Trophoblast cell (in vitro differentiated cells and primary cell): ENCODE measurements at regions not wholly inside any gene's neighbourhood (a gene's known extent, or its start where the extent isn't known, plus 50 kb on each side); places are given as distances from the start of the nearest gene placed in this dataset.

Experiments used
- DNase-seq, 2 donors: peaks; one replicate each; pipeline ENCODE4 v3.0.0-alpha.2; 2016
- H2AFZ ChIP-seq: 2 replicates; pipeline ENCODE4 v1.6.1; 2013; ENCODE audit warnings: low read length, moderate library complexity, mild to moderate bottlenecking; ENCODE audit not compliant: insufficient read depth, poor library complexity
- H2AK5ac ChIP-seq: 2 replicates; pipeline ENCODE4 v1.6.1; 2013; ENCODE audit warnings: mild to moderate bottlenecking, low read length
- H2BK120ac ChIP-seq: 2 replicates; pipeline ENCODE4 v1.6.1; 2013; ENCODE audit warnings: low read length, mild to moderate bottlenecking, moderate library complexity; ENCODE audit not compliant: insufficient read depth, poor library complexity
- H2BK12ac ChIP-seq: 2 replicates; pipeline ENCODE4 v1.6.1; 2013; ENCODE audit warnings: mild to moderate bottlenecking, low read length, moderate library complexity
- H2BK5ac ChIP-seq: 2 replicates; pipeline ENCODE4 v1.6.1; 2013; ENCODE audit warnings: low read length, low read depth, moderate library complexity, mild to moderate bottlenecking; ENCODE audit not compliant: poor library complexity
- H3K14ac ChIP-seq: 2 replicates; pipeline ENCODE4 v1.6.1; 2013; ENCODE audit warnings: mild to moderate bottlenecking, low read length
- H3K18ac ChIP-seq: 2 replicates; pipeline ENCODE4 v1.6.1; 2013; ENCODE audit warnings: mild to moderate bottlenecking, low read length
- H3K23ac ChIP-seq: 2 replicates; pipeline ENCODE4 v1.6.1; 2013; ENCODE audit warnings: low read length
- H3K27ac ChIP-seq: 2 replicates; pipeline ENCODE4 v1.5.1; 2013; ENCODE audit warnings: low read depth, mild to moderate bottlenecking, inconsistent platforms, low read length, moderate library complexity
- H3K27me3 ChIP-seq: 2 replicates; pipeline ENCODE4 v1.6.1; 2013; ENCODE audit warnings: inconsistent platforms, mild to moderate bottlenecking, low read length, moderate library complexity; ENCODE audit not compliant: insufficient read depth
- H3K36me3 ChIP-seq, 2 experiments: 1 replicate in 1 of 2; 2 replicates in 1 of 2; pipeline ENCODE4 v1.6.1; 2013; ENCODE audit warnings: low read length in 2 of 2, mild to moderate bottlenecking in 2 of 2, moderate library complexity in 1 of 2; ENCODE audit not compliant: insufficient read depth in 2 of 2, control insufficient read depth in 1 of 2
- H3K4ac ChIP-seq: 2 replicates; pipeline ENCODE4 v1.6.1; 2013; ENCODE audit warnings: low read depth, mild to moderate bottlenecking, low read length, moderate library complexity
- H3K4me1 ChIP-seq, 2 experiments: 1 replicate in 1 of 2; 2 replicates in 1 of 2; pipeline ENCODE4 v1.6.1; 2013; ENCODE audit warnings: low read length in 2 of 2, mild to moderate bottlenecking in 2 of 2, moderate library complexity in 1 of 2; ENCODE audit not compliant: insufficient read depth in 2 of 2, control insufficient read depth in 1 of 2
- H3K4me2 ChIP-seq: 2 replicates; pipeline ENCODE4 v1.6.1; 2013; ENCODE audit warnings: inconsistent platforms, mild to moderate bottlenecking, low read length, moderate library complexity
- H3K4me3 ChIP-seq: 2 replicates; pipeline ENCODE4 v1.5.1; 2013; ENCODE audit warnings: mild to moderate bottlenecking, low read depth, low read length, inconsistent platforms
- H3K79me1 ChIP-seq: one replicate; pipeline ENCODE4 v1.6.1; 2013; ENCODE audit warnings: low read length
- H3K79me2 ChIP-seq: 2 replicates; pipeline ENCODE4 v1.6.1; 2013; ENCODE audit warnings: low read length, mild to moderate bottlenecking; ENCODE audit not compliant: control insufficient read depth, insufficient read depth, poor library complexity
- H3K9ac ChIP-seq: 2 replicates; pipeline ENCODE4 v1.6.1; 2013; ENCODE audit warnings: mild to moderate bottlenecking, low read length
- H3K9me3 ChIP-seq: 2 replicates; pipeline ENCODE4 v1.6.1; 2013; ENCODE audit warnings: low read depth, mild to moderate bottlenecking, control low read depth, inconsistent platforms, low read length; ENCODE audit not compliant: insufficient read depth
- H4K12ac ChIP-seq: 2 replicates; pipeline ENCODE4 v1.6.1; 2013; ENCODE audit warnings: low read depth, mild to moderate bottlenecking, low read length, moderate library complexity
- H4K8ac ChIP-seq: 2 replicates; pipeline ENCODE4 v1.6.1; 2013; ENCODE audit warnings: low read depth, mild to moderate bottlenecking, low read length, moderate library complexity
- H4K91ac ChIP-seq: one replicate; pipeline ENCODE4 v1.6.1; 2013; ENCODE audit warnings: low read depth, mild to moderate bottlenecking, low read length, moderate library complexity
- WGBS: extraction: QIAGEN DNeasy Blood & Tissue Kit; methylation state at CpG from one replicate; pipeline ENCODE4 v1.1.7; 2013; ENCODE audit warnings: missing lambda C conversion rate; ENCODE audit not compliant: insufficient read length, insufficient coverage; ENCODE audit errors: extremely low coverage; 5-methylcytosine and 5-hydroxymethylcytosine counted together

- Histone ChIP-seq H3K79me2 (no peaks in the 10 kb centered on the region), H3K14ac (no peak overlapping the region), H3K27me3 (no peaks in the 10 kb centered on the region), H2AK5ac (no peak overlapping the region), H4K12ac (no peak overlapping the region), H2BK12ac (no peak overlapping the region), H4K91ac (no peak overlapping the region), H3K18ac (no peak overlapping the region), H2BK5ac (no peak overlapping the region), H3K4me1 (no peaks in the 10 kb centered on the region), H4K8ac (no peak overlapping the region), H3K79me1 (peaks cover 2% of the 10 kb centered on the region), H3K4me3 (no peak overlapping the region), H3K23ac (no peak overlapping the region), H2BK120ac (no peak overlapping the region), H3K27ac (no peak overlapping the region), H3K4me2 (no peak overlapping the region), H3K9ac (no peak overlapping the region), H3K4ac (no peak overlapping the region), H3K9me3 (no peaks in the 10 kb centered on the region), H2AFZ (no peak overlapping the region), H3K36me3 (no peaks in the 10 kb centered on the region)
- WGBS, result no CpG with 5 or more reads among the region's 4 CpGs
- DNase-seq, result no peak
Observed at GRCh38 chr9:26745111-26745510, 147.5 kb downstream of the CAAP1 start.

- Histone ChIP-seq H3K36me3 (no peaks in the 10 kb centered on the region), H2AK5ac (no peak overlapping the region), H4K12ac (no peak overlapping the region), H4K91ac (no peak overlapping the region), H3K18ac (no peak overlapping the region), H2AFZ (no peak overlapping the region), H3K4me1 (no peaks in the 10 kb centered on the region), H4K8ac (no peak overlapping the region), H3K27ac (no peak overlapping the region), H3K4me2 (no peak overlapping the region), H3K14ac (no peak overlapping the region), H3K4me3 (no peak overlapping the region), H2BK5ac (no peak overlapping the region), H3K79me2 (no peaks in the 10 kb centered on the region), H3K23ac (no peak overlapping the region), H3K4ac (no peak overlapping the region), H3K79me1 (peaks cover 2% of the 10 kb centered on the region), H2BK12ac (no peak overlapping the region), H3K9ac (no peak overlapping the region), H3K27me3 (no peaks in the 10 kb centered on the region), H3K9me3 (no peaks in the 10 kb centered on the region), H2BK120ac (no peak overlapping the region)
- WGBS, result no CpG with 5 or more reads among the region's 2 CpGs
- DNase-seq, result peak in 1 of 2 donors; percentile 69
Observed at GRCh38 chr9:26744191-26744965, 148.2 kb downstream of the CAAP1 start.

GRCh38 chr9:26742828-26743476, 149.7 kb downstream of the CAAP1 start:
- Histone ChIP-seq H2BK5ac (no peak overlapping the region), H3K79me2 (no peaks in the 10 kb centered on the region), H3K9ac (no peak overlapping the region), H3K27ac (no peak overlapping the region), H4K8ac (no peak overlapping the region), H3K9me3 (no peaks in the 10 kb centered on the region), H2BK12ac (no peak overlapping the region), H3K36me3 (no peaks in the 10 kb centered on the region), H2AK5ac (no peak overlapping the region), H2AFZ (no peak overlapping the region), H3K27me3 (no peaks in the 10 kb centered on the region), H3K18ac (no peak overlapping the region), H3K4me1 (no peaks in the 10 kb centered on the region), H4K12ac (no peak overlapping the region), H3K14ac (no peak overlapping the region), H3K4me2 (no peak overlapping the region), H3K23ac (no peak overlapping the region), H3K79me1 (peaks cover 2% of the 10 kb centered on the region), H4K91ac (no peak overlapping the region), H2BK120ac (no peak overlapping the region), H3K4me3 (no peak overlapping the region), H3K4ac (no peak overlapping the region)
- no CpG with 5 or more reads among the region's 2 CpGs for WGBS
- no peak for DNase-seq

DNA sequence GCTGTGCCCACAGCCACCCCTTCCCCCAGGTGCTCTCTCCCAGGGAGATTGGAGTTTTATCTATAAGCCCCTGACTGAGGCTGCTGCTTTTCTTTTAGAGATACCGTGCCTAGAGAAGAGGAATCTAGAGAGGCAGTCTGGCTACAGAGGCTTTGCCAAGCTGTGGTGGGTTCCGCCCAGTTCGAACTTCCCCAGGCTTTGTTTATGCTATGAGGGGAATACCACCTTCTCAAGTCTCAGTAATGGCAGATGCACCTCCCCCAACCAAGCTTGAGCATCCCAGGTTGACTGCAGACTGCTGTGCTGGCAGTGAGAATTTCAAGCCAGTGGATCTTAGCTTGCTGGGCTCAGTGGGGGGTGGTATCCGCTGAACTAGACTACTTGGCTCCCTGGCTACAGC, 157.4 kb downstream of the CAAP1 start:
- Histone ChIP-seq H3K9me3 (peaks cover 1% of the 10 kb centered on the region), H3K18ac (no peak overlapping the region), H3K27me3 (no peaks in the 10 kb centered on the region), H3K79me2 (no peaks in the 10 kb centered on the region), H2AFZ (no peak overlapping the region), H3K4ac (no peak overlapping the region), H3K4me1 (no peaks in the 10 kb centered on the region), H3K79me1 (no peaks in the 10 kb centered on the region), H2BK12ac (no peak overlapping the region), H3K4me3 (no peak overlapping the region), H2AK5ac (no peak overlapping the region), H4K12ac (no peak overlapping the region), H3K14ac (no peak overlapping the region), H4K8ac (no peak overlapping the region), H3K9ac (no peak overlapping the region), H3K27ac (no peak overlapping the region), H2BK120ac (no peak overlapping the region), H3K36me3 (no peaks in the 10 kb centered on the region), H3K4me2 (no peak overlapping the region), H2BK5ac (no peak overlapping the region), H3K23ac (no peak overlapping the region), H4K91ac (no peak overlapping the region)
- no peak for DNase-seq
- WGBS, result no CpG with 5 or more reads among the region's 4 CpGs
